HepG2 (cell line): ENCODE measurements at regions not wholly inside any gene's neighbourhood (a gene's known extent, or its start where the extent isn't known, plus 50 kb on each side); places are given as distances from the start of the nearest gene placed in this dataset.
A peak's percentile ranks its signal among the peaks of the same experiment; 100 is the strongest.

Experiments used
- EEA1 ChIP-seq: sonication (generic); formaldehyde crosslinking; IDR thresholded peaks from 2 replicates; pipeline ENCODE4 v1.5.1; 2020; ENCODE audit warnings: mild to moderate bottlenecking, missing genetic modification reagents, borderline replicate concordance
- ETV6 ChIP-seq: sonication (generic); formaldehyde crosslinking; conservative IDR thresholded peaks from 2 replicates; pipeline ENCODE4 v1.4.0; 2020; ENCODE audit warnings: missing genetic modification reagents
- FOXA3 ChIP-seq: IDR thresholded peaks from 2 replicates; pipeline ENCODE4 v1.6.1; 2016; ENCODE audit warnings: missing genetic modification reagents, missing compliant biosample characterization
- HOXA3 ChIP-seq: sonication (generic); formaldehyde crosslinking; IDR thresholded peaks from 2 replicates; pipeline ENCODE4 v1.5.0; 2020; ENCODE audit warnings: missing genetic modification reagents
- MED1 ChIP-seq: sonication (generic); formaldehyde crosslinking; IDR thresholded peaks from 2 replicates; pipeline ENCODE4 v1.4.0; 2020; ENCODE audit warnings: missing genetic modification reagents
- SP5 ChIP-seq: IDR thresholded peaks from 2 replicates; pipeline ENCODE4 v1.6.1; 2016; ENCODE audit warnings: low read depth, borderline replicate concordance
- TCF7 ChIP-seq: sonication (generic); IDR thresholded peaks from 2 replicates; pipeline ENCODE4 v1.6.1; 2016; ENCODE audit warnings: antibody characterized with exemption, low read depth
- ZNF263 ChIP-seq: sonication (generic); formaldehyde crosslinking; IDR thresholded peaks from 2 replicates; pipeline ENCODE4 v1.4.0; 2020; ENCODE audit warnings: missing genetic modification reagents
- ZNF331 ChIP-seq: sonication (generic); formaldehyde crosslinking; IDR thresholded peaks from 2 replicates; pipeline ENCODE4 v1.4.0; 2020; ENCODE audit warnings: missing genetic modification reagents
- ZNF335 ChIP-seq: sonication (generic); formaldehyde crosslinking; IDR thresholded peaks from 2 replicates; pipeline ENCODE4 v1.4.0; 2020; ENCODE audit warnings: missing genetic modification reagents
- ZNF383 ChIP-seq: sonication (generic); formaldehyde crosslinking; IDR thresholded peaks from 2 replicates; pipeline ENCODE4 v1.4.0; 2020; ENCODE audit warnings: missing genetic modification reagents, mild to moderate bottlenecking, borderline replicate concordance
- ZNF44 ChIP-seq: sonication (generic); formaldehyde crosslinking; IDR thresholded peaks from 2 replicates; pipeline ENCODE4 v1.5.1; 2020; ENCODE audit warnings: mild to moderate bottlenecking, missing genetic modification reagents
- ZNF747 ChIP-seq: sonication (generic); formaldehyde crosslinking; IDR thresholded peaks from 2 replicates; pipeline ENCODE4 v1.8.1; 2023; ENCODE audit warnings: missing genetic modification reagents, mild to moderate bottlenecking, borderline replicate concordance
- ZNF768 ChIP-seq: sonication (generic); formaldehyde crosslinking; IDR thresholded peaks from 2 replicates; pipeline ENCODE4 v1.4.0; 2020; ENCODE audit warnings: missing genetic modification reagents
- TF ChIP-seq, protein P1 (sequence below): sonication (generic); formaldehyde crosslinking; IDR thresholded peaks from 2 replicates; pipeline ENCODE4 v1.4.0; 2020; ENCODE audit warnings: mild to moderate bottlenecking, missing genetic modification reagents
- TF ChIP-seq, protein P2 (sequence below): IDR thresholded peaks from 2 replicates; pipeline ENCODE4 v1.6.1; 2016; ENCODE audit warnings: mild to moderate bottlenecking
- TF ChIP-seq, protein P3 (sequence below): sonication (generic); formaldehyde crosslinking; IDR thresholded peaks from 2 replicates; pipeline ENCODE4 v1.5.1; 2020; ENCODE audit warnings: missing genetic modification reagents, mild to moderate bottlenecking, borderline replicate concordance
- TF ChIP-seq, protein P4 (sequence below), 2 experiments: sonication (generic) in 1 of 2; formaldehyde crosslinking in 1 of 2; IDR thresholded peaks; 2 replicates each; pipeline versions ENCODE4 v1.4.0 to v1.6.1; 2018 to 2020; ENCODE audit warnings: missing genetic modification reagents in 2 of 2, borderline replicate concordance in 1 of 2, low read depth in 1 of 2, mild to moderate bottlenecking in 1 of 2, missing biosample characterization in 1 of 2
- TF ChIP-seq, protein P5 (sequence below): sonication (generic); formaldehyde crosslinking; IDR thresholded peaks from 2 replicates; pipeline ENCODE4 v1.9.0; 2021; ENCODE audit warnings: missing genetic modification reagents, mild to moderate bottlenecking, borderline replicate concordance

DNA sequence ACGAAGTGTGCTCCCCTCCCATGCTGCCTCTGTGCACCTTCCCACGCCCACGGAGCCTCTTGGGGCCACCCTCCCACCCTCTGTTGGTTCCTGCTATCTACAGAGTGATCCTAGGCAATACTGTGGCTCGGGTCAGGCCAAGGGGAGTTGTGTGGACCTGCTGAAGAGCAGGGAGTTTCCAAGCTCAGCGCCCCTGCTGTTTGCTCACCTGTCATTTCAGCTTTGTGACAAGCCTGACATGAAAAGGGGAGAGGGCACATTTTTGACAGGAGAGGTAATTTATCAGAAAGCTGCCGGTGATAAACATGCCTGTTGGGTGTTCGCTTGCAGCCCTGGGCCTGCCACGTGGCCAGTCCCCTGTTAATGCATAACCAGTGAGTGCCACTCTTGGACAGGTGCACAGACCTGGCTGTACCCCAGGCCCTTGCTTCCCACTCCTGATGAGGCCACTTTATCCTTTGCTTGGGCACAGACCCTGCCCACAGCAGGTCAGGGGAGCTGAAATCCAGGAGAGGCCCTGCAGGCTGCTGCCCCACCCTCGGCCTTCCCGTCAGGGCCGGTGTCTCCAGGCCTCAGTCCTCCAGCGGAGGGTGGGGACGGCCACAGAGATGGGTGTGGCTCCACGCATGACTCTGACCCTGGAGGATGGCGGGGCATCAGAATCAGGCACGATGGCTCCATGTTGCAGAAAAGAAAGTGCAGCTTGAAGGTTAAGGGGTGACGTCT is 201.5 kb upstream of the GPR12 start (continued):
- TF ChIP-seq, protein P1, sequence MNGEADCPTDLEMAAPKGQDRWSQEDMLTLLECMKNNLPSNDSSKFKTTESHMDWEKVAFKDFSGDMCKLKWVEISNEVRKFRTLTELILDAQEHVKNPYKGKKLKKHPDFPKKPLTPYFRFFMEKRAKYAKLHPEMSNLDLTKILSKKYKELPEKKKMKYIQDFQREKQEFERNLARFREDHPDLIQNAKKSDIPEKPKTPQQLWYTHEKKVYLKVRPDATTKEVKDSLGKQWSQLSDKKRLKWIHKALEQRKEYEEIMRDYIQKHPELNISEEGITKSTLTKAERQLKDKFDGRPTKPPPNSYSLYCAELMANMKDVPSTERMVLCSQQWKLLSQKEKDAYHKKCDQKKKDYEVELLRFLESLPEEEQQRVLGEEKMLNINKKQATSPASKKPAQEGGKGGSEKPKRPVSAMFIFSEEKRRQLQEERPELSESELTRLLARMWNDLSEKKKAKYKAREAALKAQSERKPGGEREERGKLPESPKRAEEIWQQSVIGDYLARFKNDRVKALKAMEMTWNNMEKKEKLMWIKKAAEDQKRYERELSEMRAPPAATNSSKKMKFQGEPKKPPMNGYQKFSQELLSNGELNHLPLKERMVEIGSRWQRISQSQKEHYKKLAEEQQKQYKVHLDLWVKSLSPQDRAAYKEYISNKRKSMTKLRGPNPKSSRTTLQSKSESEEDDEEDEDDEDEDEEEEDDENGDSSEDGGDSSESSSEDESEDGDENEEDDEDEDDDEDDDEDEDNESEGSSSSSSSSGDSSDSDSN (CRISPR knock-in tag), result no peak
- TF ChIP-seq SP5 (CRISPR knock-in tag), result peak; percentile 23; the same call in 1 of the 2 replicates
- TF ChIP-seq FOXA3 (CRISPR knock-in tag), result peak; percentile 81
- no peak for TF ChIP-seq ZNF383 (CRISPR knock-in tag)
- TF ChIP-seq, protein P2, sequence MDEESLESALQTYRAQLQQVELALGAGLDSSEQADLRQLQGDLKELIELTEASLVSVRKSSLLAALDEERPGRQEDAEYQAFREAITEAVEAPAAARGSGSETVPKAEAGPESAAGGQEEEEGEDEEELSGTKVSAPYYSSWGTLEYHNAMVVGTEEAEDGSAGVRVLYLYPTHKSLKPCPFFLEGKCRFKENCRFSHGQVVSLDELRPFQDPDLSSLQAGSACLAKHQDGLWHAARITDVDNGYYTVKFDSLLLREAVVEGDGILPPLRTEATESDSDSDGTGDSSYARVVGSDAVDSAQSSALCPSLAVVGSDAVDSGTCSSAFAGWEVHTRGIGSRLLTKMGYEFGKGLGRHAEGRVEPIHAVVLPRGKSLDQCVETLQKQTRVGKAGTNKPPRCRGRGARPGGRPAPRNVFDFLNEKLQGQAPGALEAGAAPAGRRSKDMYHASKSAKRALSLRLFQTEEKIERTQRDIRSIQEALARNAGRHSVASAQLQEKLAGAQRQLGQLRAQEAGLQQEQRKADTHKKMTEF (CRISPR knock-in tag), result peak; percentile 79
- TF ChIP-seq MED1, result peak; percentile 96
- no peak for TF ChIP-seq ZNF44 (CRISPR knock-in tag)
- TF ChIP-seq ZNF768, result peak; percentile 28; the same call in 1 of the 2 replicates
- TF ChIP-seq ETV6 (CRISPR knock-in tag), result no peak
- TF ChIP-seq, protein P3, sequence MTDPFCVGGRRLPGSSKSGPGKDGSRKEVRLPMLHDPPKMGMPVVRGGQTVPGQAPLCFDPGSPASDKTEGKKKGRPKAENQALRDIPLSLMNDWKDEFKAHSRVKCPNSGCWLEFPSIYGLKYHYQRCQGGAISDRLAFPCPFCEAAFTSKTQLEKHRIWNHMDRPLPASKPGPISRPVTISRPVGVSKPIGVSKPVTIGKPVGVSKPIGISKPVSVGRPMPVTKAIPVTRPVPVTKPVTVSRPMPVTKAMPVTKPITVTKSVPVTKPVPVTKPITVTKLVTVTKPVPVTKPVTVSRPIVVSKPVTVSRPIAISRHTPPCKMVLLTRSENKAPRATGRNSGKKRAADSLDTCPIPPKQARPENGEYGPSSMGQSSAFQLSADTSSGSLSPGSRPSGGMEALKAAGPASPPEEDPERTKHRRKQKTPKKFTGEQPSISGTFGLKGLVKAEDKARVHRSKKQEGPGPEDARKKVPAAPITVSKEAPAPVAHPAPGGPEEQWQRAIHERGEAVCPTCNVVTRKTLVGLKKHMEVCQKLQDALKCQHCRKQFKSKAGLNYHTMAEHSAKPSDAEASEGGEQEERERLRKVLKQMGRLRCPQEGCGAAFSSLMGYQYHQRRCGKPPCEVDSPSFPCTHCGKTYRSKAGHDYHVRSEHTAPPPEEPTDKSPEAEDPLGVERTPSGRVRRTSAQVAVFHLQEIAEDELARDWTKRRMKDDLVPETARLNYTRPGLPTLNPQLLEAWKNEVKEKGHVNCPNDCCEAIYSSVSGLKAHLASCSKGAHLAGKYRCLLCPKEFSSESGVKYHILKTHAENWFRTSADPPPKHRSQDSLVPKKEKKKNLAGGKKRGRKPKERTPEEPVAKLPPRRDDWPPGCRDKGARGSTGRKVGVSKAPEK (CRISPR knock-in tag), result no peak
- TF ChIP-seq ZNF331 (CRISPR knock-in tag), result no peak; the same call in 1 of the 2 replicates
- TF ChIP-seq EEA1 (CRISPR knock-in tag), result no peak
- TF ChIP-seq, protein P4, sequence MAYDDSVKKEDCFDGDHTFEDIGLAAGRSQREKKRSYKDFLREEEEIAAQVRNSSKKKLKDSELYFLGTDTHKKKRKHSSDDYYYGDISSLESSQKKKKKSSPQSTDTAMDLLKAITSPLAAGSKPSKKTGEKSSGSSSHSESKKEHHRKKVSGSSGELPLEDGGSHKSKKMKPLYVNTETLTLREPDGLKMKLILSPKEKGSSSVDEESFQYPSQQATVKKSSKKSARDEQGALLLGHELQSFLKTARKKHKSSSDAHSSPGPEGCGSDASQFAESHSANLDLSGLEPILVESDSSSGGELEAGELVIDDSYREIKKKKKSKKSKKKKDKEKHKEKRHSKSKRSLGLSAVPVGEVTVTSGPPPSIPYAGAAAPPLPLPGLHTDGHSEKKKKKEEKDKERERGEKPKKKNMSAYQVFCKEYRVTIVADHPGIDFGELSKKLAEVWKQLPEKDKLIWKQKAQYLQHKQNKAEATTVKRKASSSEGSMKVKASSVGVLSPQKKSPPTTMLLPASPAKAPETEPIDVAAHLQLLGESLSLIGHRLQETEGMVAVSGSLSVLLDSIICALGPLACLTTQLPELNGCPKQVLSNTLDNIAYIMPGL (CRISPR knock-in tag; IDR thresholded peaks at IDR 0.05; ENCODE audit: borderline replicate concordance in 1 of 2, low read depth in 1 of 2), result peak; percentile 40 to 42; a peak in 1 of 4 replicates
- peak; percentile 81 for TF ChIP-seq TCF7
- peak; percentile 47 for TF ChIP-seq ZNF263 (CRISPR knock-in tag)
- TF ChIP-seq ZNF335 (CRISPR knock-in tag), result peak; percentile 82; the same call in 1 of the 2 replicates
- TF ChIP-seq ZNF747 (CRISPR knock-in tag), result peak; percentile 54; the same call in 1 of the 2 replicates
- TF ChIP-seq, protein P5, sequence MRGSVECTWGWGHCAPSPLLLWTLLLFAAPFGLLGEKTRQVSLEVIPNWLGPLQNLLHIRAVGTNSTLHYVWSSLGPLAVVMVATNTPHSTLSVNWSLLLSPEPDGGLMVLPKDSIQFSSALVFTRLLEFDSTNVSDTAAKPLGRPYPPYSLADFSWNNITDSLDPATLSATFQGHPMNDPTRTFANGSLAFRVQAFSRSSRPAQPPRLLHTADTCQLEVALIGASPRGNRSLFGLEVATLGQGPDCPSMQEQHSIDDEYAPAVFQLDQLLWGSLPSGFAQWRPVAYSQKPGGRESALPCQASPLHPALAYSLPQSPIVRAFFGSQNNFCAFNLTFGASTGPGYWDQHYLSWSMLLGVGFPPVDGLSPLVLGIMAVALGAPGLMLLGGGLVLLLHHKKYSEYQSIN (CRISPR knock-in tag), result no peak
- no peak; the same call in 1 of the 2 replicates for TF ChIP-seq HOXA3 (CRISPR knock-in tag)
